ENCODE measurements at regions not wholly inside any gene's neighbourhood (a gene's known extent, or its start where the extent isn't known, plus 50 kb on each side); places are given as distances from the start of the nearest gene placed in this dataset.

- intact Hi-C loops (cut with DNase I, micrococcal nuclease), result no loop called here
- CTCF ChIA-PET, result no interaction called here
- no peak for DNase-seq
- Mint-ChIP-seq H3K4me3 (no peak overlapping the region), H3K36me3 (ENCODE audit: low read depth) (no peaks in the 10 kb centered on the region), H3K9me3 (no peaks in the 10 kb centered on the region), H3K27ac (no peak overlapping the region), H3K4me1 (ENCODE audit: low read depth) (no peaks in the 10 kb centered on the region), H3K27me3 (no peaks in the 10 kb centered on the region)
- H3K4me1 ChIP-seq (ENCODE audit: insufficient read depth, low read length), result no peaks in the 10 kb centered on the region
- H3K4me3 ChIP-seq (ENCODE audit: low read length), result no peak overlapping the region
- no peak overlapping the region for H3K27ac ChIP-seq (ENCODE audit: low read depth in 1 of 2, low read length in 2 of 2)
- no peak for TF ChIP-seq CTCF (IDR thresholded peaks at IDR 0.05)
- no peaks in the 10 kb centered on the region for H3K9me3 ChIP-seq (ENCODE audit: control insufficient read depth in 1 of 2, insufficient read depth in 1 of 2, low read length in 2 of 2)
- no peaks in the 10 kb centered on the region for H3K27me3 ChIP-seq (ENCODE audit: control insufficient read depth in 1 of 2, insufficient read depth in 2 of 2, low read length in 2 of 2)
- POLR2A ChIA-PET, result no interaction called here
- no peaks in the 10 kb centered on the region for H3K36me3 ChIP-seq (ENCODE audit: insufficient read depth, low read length)
- ATAC-seq (ENCODE audit: poor library complexity), result no peak
Measured at GRCh38 chr12:83349907-83350611, 663.4 kb downstream of the TMTC2 start.

GRCh38 chr12:83346333-83346732 lies 659.6 kb downstream of the TMTC2 start:
- H3K27me3 Mint-ChIP-seq, result no peaks in the 10 kb centered on the region

GRCh38 chr12:83343767-83344166 lies 657.1 kb downstream of the TMTC2 start:
- H3K36me3 ChIP-seq (ENCODE audit: insufficient read depth, low read length), result no peaks in the 10 kb centered on the region
- ChIA-PET POLR2A (no interaction called here), CTCF (interaction anchor here (1.0 kb wide), 1 partner anchor 13 kb away, joined by 3 read pairs; no protein-coding TSS in a partner anchor)
- DNase-seq, result no peak
- Mint-ChIP-seq H3K36me3 (ENCODE audit: low read depth) (no peaks in the 10 kb centered on the region), H3K4me1 (ENCODE audit: low read depth) (no peaks in the 10 kb centered on the region), H3K9me3 (no peaks in the 10 kb centered on the region), H3K27me3 (no peaks in the 10 kb centered on the region), H3K27ac (no peak overlapping the region), H3K4me3 (no peak overlapping the region)
- H3K27me3 ChIP-seq (ENCODE audit: control insufficient read depth in 1 of 2, insufficient read depth in 2 of 2, low read length in 2 of 2), result no peaks in the 10 kb centered on the region
- intact Hi-C loops (cut with DNase I, micrococcal nuclease), result no loop called here
- no peaks in the 10 kb centered on the region for H3K4me1 ChIP-seq (ENCODE audit: insufficient read depth, low read length)
- ATAC-seq (ENCODE audit: poor library complexity), result no peak
- no peak overlapping the region for H3K4me3 ChIP-seq (ENCODE audit: low read length)
- TF ChIP-seq CTCF (IDR thresholded peaks at IDR 0.05), result no peak
- H3K9me3 ChIP-seq (ENCODE audit: control insufficient read depth in 1 of 2, insufficient read depth in 1 of 2, low read length in 2 of 2), result peaks cover 0 to 9% of the 10 kb centered on the region in 2 experiments
- H3K27ac ChIP-seq (ENCODE audit: low read depth in 1 of 2, low read length in 2 of 2), result no peak overlapping the region

More at GRCh38 chr12:83346333-83346732, 659.6 kb downstream of the TMTC2 start:
- POLR2A ChIA-PET, result no interaction called here
- no peak for ATAC-seq (ENCODE audit: poor library complexity)
- Mint-ChIP-seq H3K27ac (no peak overlapping the region), H3K9me3 (no peaks in the 10 kb centered on the region), H3K36me3 (ENCODE audit: low read depth) (no peaks in the 10 kb centered on the region), H3K4me1 (ENCODE audit: low read depth) (no peaks in the 10 kb centered on the region), H3K4me3 (no peak overlapping the region)
- TF ChIP-seq CTCF (IDR thresholded peaks at IDR 0.05), result no peak
- H3K36me3 ChIP-seq (ENCODE audit: insufficient read depth, low read length), result no peaks in the 10 kb centered on the region
- CTCF ChIA-PET, result no interaction called here
- no peaks in the 10 kb centered on the region for H3K27me3 ChIP-seq (ENCODE audit: control insufficient read depth in 1 of 2, insufficient read depth in 2 of 2, low read length in 2 of 2)
- H3K4me3 ChIP-seq (ENCODE audit: low read length), result no peak overlapping the region
- no peak overlapping the region for H3K27ac ChIP-seq (ENCODE audit: low read depth in 1 of 2, low read length in 2 of 2)
- intact Hi-C loops (cut with DNase I, micrococcal nuclease), result no loop called here
- no peaks in the 10 kb centered on the region for H3K4me1 ChIP-seq (ENCODE audit: insufficient read depth, low read length)
- DNase-seq, result no peak
- H3K9me3 ChIP-seq (ENCODE audit: control insufficient read depth in 1 of 2, insufficient read depth in 1 of 2, low read length in 2 of 2), result no peaks in the 10 kb centered on the region

Measured in CD4-positive, alpha-beta T cell (primary cell).